Right atrium auricular region (tissue), 2 donors: ENCODE measurements at regions not wholly inside any gene's neighbourhood (a gene's known extent, or its start where the extent isn't known, plus 50 kb on each side); places are given as distances from the start of the nearest gene placed in this dataset.

Experiments used
- DNase-seq: peaks from one replicate; pipeline ENCODE4 v3.0.0-alpha.2; 2019; ENCODE audit warnings: low spot score
- H3K27ac ChIP-seq, 2 donors: fragments of 200-600 bp; sonication (generic); 1 replicate in 1 of 2; 2 replicates in 1 of 2; pipeline ENCODE4 v1.5.1; 2016 to 2019
- H3K27me3 ChIP-seq, 2 donors: fragments of 200-600 bp; sonication (generic); one replicate each; pipeline versions ENCODE4 v1.5.1 to v1.6.0; 2017 to 2019
- H3K36me3 ChIP-seq: fragments of 200-600 bp; sonication (generic); one replicate; pipeline ENCODE4 v1.5.1; 2016
- H3K4me1 ChIP-seq, 2 donors: fragments of 200-600 bp; sonication (generic); one replicate each; pipeline versions ENCODE4 v1.5.1 to v1.6.0; 2017 to 2019
- H3K4me3 ChIP-seq, 2 donors: fragments of 200-600 bp; sonication (generic); 1 replicate in 1 of 2; 2 replicates in 1 of 2; pipeline ENCODE4 v1.5.1; 2017 to 2019; ENCODE audit warnings: mild to moderate bottlenecking in 1 of 2, moderate library complexity in 1 of 2
- H3K9me3 ChIP-seq, 2 donors: fragments of 200-600 bp; sonication (generic); one replicate each; pipeline ENCODE4 v1.5.1; 2019
- CTCF ChIP-seq, 2 donors: fragments of 200-600 bp; sonication (generic); IDR thresholded peaks; one replicate each; pipeline ENCODE4 v1.5.1; 2019; ENCODE audit warnings: antibody characterized with exemption in 2 of 2

- Histone ChIP-seq H3K9me3 (no peaks in the 10 kb centered on the region), H3K4me1 (peaks cover 0 to 5% of the 10 kb centered on the region in 2 donors), H3K36me3 (no peaks in the 10 kb centered on the region), H3K4me3 (no peak overlapping the region), H3K27me3 (no peaks in the 10 kb centered on the region), H3K27ac (no peak overlapping the region)
- DNase-seq = no peak
- TF ChIP-seq CTCF (IDR thresholded peaks at IDR 0.05) = no peak
Observed at GRCh38 chr2:195600778-195601177, 56.2 kb upstream of the SLC39A10 start.

- Histone ChIP-seq H3K27ac (no peak overlapping the region), H3K4me3 (no peak overlapping the region), H3K27me3 (no peaks in the 10 kb centered on the region), H3K4me1 (no peaks in the 10 kb centered on the region), H3K36me3 (no peaks in the 10 kb centered on the region), H3K9me3 (no peaks in the 10 kb centered on the region)
- TF ChIP-seq CTCF (IDR thresholded peaks at IDR 0.05) = no peak
- DNase-seq = no peak
Observed at GRCh38 chr2:195596840-195597239, 60.2 kb upstream of the SLC39A10 start.

DNA sequence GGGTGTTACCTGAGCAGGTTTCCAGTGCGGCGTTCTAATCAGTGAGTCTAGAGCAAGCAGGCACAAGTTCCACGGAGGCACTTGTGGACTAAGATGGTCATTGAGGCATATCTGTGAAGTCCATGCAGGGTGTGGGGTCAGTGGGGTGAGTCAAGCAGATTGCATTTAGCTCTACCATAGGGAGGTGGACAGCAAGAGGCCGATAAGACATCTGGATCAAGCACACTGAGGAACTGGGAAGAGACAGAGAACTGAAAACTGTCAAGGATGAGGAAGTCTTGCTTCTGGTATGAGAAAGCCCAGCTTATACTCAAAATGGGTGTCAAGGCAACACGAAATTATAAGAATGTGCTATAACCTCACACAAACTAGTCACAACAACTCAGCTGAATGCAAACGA is 61.2 kb upstream of the SLC39A10 start:
- Histone ChIP-seq H3K36me3 (no peaks in the 10 kb centered on the region), H3K27ac (no peak overlapping the region), H3K4me3 (no peak overlapping the region), H3K9me3 (no peaks in the 10 kb centered on the region), H3K27me3 (no peaks in the 10 kb centered on the region), H3K4me1 (peaks cover 0 to 3% of the 10 kb centered on the region in 2 donors)
- TF ChIP-seq CTCF (IDR thresholded peaks at IDR 0.05) = no peak
- DNase-seq = no peak

DNA sequence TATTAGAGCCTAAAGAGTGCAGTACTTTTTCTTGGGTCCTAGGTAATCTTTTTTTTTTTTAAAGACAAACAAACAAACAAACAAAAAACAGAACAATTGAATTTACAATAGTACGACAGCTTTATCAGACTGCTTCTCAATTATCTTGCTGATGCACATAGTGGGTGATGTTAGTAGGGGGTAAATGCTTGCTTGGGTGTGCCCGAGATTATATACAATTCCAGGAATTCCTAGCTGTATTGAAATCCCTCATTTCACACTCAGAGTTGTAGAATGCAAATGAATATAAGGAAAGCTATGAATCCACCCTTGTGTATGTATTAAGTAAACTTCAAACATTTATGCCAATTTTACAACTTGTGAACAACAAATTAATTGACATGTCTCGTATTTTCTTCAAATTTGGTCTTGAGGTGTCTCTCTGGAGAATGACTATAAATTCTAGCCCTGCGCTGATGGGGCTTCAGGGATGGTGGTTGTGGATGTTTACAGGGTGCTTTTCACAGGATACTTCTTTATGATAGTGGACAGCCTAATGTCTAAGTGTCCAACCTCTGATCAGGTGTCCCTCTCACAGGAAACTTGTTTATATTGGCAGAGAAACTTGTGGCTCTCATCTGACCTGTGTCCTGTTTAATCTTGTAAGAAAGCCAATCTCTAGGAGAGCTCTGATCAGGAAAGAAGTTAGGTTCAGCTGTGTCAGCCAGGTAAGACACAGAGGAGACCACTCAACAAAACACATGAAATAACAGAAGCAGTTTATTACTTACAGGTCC is 61.9 kb upstream of the SLC39A10 start:
- Histone ChIP-seq H3K9me3 (no peaks in the 10 kb centered on the region), H3K36me3 (no peaks in the 10 kb centered on the region), H3K4me3 (no peak overlapping the region), H3K4me1 (peaks cover 0 to 10% of the 10 kb centered on the region in 2 donors), H3K27ac (no peak overlapping the region), H3K27me3 (no peaks in the 10 kb centered on the region)
- no peak for TF ChIP-seq CTCF (IDR thresholded peaks at IDR 0.05)
- no peak for DNase-seq

DNA sequence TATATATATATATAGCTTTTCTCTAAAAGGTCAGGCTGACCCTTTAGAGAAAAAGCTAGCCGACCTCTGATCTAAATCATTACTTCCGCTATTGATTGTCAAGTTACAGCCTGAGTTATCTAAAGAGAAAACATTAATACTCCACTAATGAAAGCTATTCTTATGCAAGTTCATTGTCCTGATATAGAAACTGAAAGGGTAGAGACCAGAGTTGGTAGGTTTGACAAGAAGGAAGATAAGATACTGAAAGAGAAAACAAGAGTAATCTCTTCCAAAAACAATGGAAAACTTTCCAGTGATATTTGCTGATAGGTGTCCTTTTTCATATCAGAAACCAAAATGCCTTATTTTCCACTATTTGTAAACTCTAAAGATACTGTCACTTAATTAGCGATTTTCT is 62.8 kb upstream of the SLC39A10 start:
- DNase-seq = no peak
- no peak overlapping the region for H3K27ac ChIP-seq
- H3K36me3 ChIP-seq = no peaks in the 10 kb centered on the region
- H3K4me1 ChIP-seq = peaks cover 0 to 17% of the 10 kb centered on the region in 2 donors
- no peaks in the 10 kb centered on the region for H3K9me3 ChIP-seq
- TF ChIP-seq CTCF (IDR thresholded peaks at IDR 0.05) = no peak
- no peak overlapping the region for H3K4me3 ChIP-seq
- H3K27me3 ChIP-seq = no peaks in the 10 kb centered on the region

DNA sequence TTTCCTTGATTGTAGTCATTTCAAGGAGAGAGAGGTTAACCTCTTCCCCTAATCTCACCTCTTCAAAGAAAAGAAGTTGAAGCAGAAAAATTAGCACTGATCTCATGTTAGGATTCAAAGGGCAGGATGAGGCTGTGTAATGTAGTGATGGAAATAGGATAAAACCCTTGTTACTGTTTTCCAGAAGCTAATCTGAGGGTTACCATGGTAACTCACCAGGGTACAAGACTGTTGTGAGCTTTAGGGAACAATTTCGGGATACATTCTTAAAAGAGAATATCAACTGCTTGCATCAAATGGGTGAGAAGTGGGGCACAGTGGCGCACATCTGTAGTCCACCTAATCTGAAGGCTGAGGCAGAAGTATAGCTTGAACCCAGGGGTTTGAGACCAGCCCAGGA is 64.9 kb upstream of the SLC39A10 start:
- no peak for TF ChIP-seq CTCF (IDR thresholded peaks at IDR 0.05)
- no peak for DNase-seq
- no peaks in the 10 kb centered on the region for H3K27me3 ChIP-seq
- no peaks in the 10 kb centered on the region for H3K36me3 ChIP-seq
- H3K9me3 ChIP-seq = no peaks in the 10 kb centered on the region
- no peak overlapping the region for H3K4me3 ChIP-seq
- H3K27ac ChIP-seq = no peak overlapping the region
- peaks cover 0 to 17% of the 10 kb centered on the region in 2 donors for H3K4me1 ChIP-seq
